Umbilical cord (tissue), 1 donor: ENCODE measurements at regions not wholly inside any gene's neighbourhood (a gene's known extent, or its start where the extent isn't known, plus 50 kb on each side); places are given as distances from the start of the nearest gene placed in this dataset.

ENCODE experiments used
- DNase-seq: peaks from one replicate; pipeline ENCODE4 v3.0.0-alpha.2; 2015; ENCODE audit warnings: low spot score

- peak; percentile 43 for DNase-seq
Measured at GRCh38 chr15:93324186-93324975, 235.4 kb upstream of the RGMA start.

- DNase-seq, result peak; percentile 43
Measured at GRCh38 chr15:93321881-93322282, 232.9 kb upstream of the RGMA start.

DNA sequence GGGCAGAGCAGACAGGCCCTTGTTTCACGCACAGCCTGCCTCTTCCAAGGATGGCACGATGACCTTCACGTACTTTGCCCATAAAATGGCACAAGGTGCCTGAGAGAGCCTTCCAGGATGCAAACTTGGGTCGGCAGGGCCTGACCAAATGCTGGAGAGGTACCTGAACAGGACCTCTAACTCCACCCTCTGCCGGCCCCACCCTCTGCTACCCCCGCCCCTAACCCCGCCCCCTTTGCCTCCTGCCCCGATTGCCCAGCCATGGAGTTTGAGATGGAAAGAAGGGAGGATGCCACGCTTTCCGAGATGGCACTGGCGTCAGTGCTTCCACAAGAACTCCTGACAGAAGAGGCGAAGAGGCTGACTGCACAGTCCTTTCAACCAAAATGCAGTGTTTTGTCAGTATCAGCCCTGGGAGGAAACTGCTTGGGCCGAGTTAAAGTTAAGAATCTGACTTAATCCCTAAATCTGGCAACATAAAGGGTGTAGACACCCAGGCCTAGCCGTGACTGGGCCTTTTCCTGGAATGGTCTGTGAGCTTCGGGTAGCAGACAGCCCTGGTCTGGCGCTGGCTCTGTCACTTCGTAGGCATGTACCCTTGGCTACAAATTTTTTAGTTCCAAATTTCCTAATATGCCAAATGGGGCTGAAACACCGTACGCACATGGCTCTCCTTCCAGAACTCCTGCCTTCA, 230.3 kb upstream of the RGMA start:
- DNase-seq, result no peak

DNA sequence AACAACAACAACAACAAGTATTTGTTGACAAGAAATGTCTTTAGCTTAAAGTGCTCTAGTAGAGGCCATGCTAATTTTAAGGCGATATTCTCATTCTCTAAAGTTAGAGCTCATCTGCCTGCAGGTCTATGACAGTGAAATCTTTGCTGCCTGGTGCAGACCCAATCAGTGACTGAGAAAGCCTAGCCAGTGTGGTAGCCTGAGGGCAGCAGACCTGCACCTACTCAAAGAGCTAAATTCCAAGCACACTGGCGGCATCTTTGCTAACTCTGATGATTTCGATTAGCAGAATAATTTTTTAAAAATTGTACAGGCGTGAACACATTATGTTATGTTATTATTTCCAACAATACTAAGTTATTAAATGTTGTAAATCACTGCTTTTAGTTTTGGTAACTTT, 228.8 kb upstream of the RGMA start:
- DNase-seq, result no peak

GRCh38 chr15:93314245-93314644, 225.2 kb upstream of the RGMA start:
- no peak for DNase-seq

DNA sequence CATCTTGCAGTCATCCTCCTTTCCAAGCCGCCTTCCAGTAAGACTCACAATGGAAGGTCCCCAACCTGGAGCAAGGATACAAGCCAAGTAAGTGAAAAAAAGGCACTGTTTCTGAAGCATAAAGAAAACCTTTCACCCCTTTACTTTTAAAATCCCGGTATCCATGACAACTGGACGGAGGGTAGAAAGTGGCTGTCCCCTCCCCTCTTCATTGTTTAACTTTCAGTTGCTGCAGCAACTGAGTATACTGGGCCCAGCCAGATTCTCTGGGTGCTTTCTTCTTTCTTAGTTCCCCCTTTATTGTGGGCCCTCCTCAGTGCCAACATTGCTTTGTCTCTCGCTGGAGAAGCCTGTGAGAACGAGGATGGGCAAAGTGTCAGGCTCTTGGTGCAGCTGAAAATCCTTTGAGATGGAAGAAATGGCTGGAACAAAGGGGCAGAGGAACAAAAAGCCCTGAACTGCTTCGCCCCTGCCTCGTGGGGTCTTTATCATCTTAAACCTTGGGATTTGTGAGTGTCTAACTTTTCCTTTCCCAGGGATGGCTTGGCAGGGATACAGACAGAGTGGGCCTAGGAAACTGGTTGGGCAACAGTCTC, 224.0 kb upstream of the RGMA start:
- DNase-seq, result no peak

DNA sequence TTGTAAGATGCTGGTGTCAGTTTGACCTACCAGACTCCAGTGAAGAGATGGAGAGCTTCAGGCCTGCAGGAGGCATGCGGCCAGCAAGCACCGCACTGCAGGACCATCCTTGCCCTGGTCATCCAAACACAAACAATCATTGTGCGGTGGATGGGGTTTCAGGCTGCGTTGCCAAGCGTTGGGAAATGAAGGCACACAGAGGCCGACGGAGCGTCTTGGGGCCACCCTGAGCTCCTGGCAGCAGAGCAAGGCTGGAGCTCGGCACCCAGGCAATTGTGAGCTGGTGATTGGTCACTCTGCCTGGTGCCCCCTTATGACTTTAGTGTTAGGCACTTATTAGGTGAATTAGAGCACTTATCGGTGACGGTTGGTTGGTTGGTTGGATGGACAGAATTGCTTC, 222.6 kb upstream of the RGMA start:
- no peak for DNase-seq

DNA sequence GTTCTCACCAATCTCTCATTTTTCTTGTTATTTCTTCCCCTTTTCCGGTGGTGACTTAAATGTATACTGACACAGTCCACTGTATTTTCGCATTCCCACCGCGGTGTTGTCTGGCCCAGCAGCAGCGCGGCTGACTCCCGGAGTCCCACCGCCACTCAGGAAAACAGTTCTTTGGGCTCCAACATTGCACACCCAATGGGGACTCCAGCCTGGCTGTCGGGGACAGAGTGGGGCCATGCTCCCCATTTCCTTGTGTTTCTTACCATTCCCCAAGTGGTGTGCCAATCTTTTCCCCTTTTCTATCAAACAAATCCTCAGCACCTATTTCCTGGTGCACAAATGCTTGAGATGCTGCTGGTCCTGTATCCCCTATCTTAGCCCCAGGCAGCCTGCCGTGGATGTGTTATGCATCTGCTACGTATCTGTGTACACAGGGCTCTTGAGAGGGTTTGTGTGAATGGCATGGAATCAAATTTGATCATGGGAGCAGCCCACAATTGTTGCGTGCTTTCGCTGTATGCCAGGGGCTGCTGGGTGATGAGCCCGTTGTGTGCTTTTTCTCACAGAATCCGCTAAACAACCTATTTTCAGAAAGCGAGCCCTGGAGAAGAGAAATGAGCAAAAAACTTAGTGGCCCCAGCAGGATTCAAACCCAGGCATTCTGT, 219.1 kb upstream of the RGMA start:
- no peak for DNase-seq

DNA sequence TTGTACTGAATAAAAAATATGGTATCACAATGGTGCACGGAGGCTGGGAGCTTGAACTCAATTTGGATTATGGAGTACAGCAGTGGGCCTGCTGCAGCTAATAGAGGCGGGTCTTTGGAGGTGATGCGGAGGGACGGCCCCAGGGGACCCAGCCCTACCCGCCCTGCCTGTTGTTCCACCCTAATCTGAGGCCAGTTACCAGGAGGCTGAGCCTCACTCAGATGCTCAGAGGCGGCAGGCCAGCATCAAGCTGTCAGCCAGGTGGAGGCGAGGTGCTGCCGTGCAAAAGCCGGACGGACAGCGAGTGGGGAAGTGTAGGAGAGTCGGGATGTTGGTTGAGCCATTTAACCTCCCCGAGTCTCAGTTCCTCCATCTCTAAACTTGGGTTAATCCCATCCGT, 218.5 kb upstream of the RGMA start:
- DNase-seq, result no peak

GRCh38 chr15:93305306-93305705, 216.3 kb upstream of the RGMA start:
- no peak for DNase-seq

GRCh38 chr15:93302080-93302765, 213.2 kb upstream of the RGMA start:
- DNase-seq, result no peak

- peak; percentile 35 for DNase-seq
Measured at GRCh38 chr15:93300796-93301195, 211.8 kb upstream of the RGMA start.

DNA sequence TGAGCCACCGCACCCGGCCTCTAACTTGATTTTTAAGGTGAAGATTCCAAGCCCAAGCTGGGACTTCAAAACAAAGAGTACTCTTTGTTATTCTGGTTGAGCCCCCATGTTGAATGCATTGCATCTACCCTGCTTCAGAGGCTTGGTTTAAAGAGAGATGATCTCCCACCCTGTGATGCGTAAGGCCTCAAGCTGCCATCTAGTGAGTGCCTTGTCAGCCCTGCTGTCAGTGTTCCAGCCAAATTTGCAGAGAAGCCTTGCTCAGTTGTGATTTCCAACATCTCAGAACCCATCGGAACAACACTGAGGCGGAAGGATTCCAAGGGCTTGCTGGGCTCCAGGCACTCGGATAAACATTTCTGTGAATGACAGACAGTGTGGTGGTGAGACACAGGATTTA, 210.7 kb upstream of the RGMA start:
- no peak for DNase-seq

GRCh38 chr15:93298901-93299300, 209.9 kb upstream of the RGMA start:
- no peak for DNase-seq

- no peak for DNase-seq
Measured at GRCh38 chr15:93296759-93297500, 207.9 kb upstream of the RGMA start.

DNA sequence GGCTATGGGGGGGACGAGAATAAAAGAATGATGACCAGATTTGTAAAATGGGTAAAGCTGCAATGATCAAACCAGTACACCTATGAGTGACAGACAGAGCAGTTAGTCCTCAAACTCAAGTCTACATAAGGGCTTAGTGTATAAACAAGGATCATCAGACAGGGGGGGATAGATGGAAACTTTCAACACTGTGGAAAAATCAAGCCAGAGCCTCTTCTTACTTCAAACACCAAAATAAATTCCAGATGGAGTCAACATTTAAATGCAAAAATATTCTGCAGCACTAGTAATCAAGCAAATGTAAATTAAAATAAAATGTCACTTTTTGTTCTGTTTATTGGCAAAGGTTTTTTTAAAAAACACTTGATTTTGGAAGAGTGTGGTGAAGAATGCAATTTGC, 205.9 kb upstream of the RGMA start:
- no peak for DNase-seq

DNA sequence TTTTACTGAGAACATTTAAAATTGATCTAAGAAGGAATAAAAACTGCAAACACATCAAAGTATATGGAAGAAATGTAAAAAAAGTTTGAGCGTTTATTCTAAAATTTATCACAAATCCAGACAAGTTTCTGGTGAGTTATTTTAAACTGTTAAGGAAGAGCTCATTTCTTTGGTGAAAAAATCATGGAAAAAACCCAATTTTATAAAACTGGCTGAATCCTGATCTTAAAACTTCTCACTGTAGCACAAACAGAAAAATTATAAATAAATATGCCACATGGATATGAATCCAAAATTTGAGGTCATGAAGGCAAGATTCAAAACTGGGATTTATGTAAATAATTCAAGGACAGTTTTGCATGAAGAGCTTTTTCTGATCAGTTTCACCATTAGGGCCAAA, 205.1 kb upstream of the RGMA start:
- no peak for DNase-seq

GRCh38 chr15:93291380-93291779, 202.4 kb upstream of the RGMA start:
- no peak for DNase-seq

DNA sequence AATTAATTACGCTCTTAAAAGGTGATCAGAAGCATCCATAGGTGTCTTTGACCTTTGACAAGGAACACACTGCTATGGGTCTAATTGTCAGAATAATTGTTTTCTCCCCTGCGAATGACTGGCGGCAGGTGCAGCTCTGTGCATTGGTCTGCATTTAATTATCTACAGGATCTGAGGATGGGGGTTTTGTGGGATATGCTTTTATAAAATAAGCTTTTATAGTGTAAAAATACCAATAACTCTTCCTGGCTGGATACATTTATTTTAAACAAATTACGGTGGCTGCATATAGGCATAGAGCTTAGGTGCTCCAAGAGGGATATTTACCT, 201.6 kb upstream of the RGMA start:
- no peak for DNase-seq

DNA sequence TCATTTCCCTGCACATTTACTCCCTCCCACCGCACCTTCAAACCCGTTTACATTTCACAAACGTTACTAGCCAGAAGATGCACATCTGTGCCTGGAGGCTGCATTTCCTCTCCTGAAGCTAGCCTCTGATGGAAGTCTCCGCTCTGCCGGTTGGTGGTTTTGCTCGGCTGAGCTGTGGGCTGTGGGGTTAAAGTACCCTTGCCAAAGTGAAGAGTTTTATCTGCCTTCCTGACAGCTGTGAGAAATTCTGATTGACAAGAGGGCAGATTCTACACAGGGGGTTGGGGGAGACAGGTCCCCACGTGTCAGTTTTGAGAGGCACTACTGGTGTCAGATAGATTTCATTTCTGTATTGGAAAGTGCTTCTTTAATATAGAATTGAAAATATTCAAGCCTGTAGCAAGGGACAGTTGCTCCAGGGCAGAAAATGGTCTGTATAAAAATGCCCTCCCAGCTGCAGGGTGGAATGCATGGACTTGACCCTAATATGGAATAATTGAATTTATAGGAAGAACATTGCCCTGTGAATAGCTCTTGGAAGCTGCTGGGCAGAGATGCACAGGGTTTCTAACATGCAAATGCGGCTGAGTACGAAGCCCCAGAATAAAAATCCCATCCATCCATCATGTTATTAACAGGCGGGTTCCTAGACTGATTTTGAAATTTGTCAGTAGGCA, 201.1 kb upstream of the RGMA start:
- no peak for DNase-seq
